ENCODE measurements at regions not wholly inside any gene's neighbourhood (a gene's known extent, or its start where the extent isn't known, plus 50 kb on each side); places are given as distances from the start of the nearest gene placed in this dataset.

GRCh38 chr3:117302428-117302827 lies 592.8 kb downstream of the TUSC7 start:
- TF ChIP-seq, protein P1, sequence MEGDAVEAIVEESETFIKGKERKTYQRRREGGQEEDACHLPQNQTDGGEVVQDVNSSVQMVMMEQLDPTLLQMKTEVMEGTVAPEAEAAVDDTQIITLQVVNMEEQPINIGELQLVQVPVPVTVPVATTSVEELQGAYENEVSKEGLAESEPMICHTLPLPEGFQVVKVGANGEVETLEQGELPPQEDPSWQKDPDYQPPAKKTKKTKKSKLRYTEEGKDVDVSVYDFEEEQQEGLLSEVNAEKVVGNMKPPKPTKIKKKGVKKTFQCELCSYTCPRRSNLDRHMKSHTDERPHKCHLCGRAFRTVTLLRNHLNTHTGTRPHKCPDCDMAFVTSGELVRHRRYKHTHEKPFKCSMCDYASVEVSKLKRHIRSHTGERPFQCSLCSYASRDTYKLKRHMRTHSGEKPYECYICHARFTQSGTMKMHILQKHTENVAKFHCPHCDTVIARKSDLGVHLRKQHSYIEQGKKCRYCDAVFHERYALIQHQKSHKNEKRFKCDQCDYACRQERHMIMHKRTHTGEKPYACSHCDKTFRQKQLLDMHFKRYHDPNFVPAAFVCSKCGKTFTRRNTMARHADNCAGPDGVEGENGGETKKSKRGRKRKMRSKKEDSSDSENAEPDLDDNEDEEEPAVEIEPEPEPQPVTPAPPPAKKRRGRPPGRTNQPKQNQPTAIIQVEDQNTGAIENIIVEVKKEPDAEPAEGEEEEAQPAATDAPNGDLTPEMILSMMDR (IDR thresholded peaks at IDR 0.05), result no peak
- TF ChIP-seq POLR2AphosphoS5 (IDR thresholded peaks at IDR 0.05) (no peak), POLR2A (IDR thresholded peaks at IDR 0.05) (no peak)
- Histone ChIP-seq H3K4me1 (replicated peaks) (no peaks in the 10 kb centered on the region), H3K36me3 (no peaks in the 10 kb centered on the region), H3K4me3 (no peak overlapping the region), H3K27me3 (replicated peaks; ENCODE audit: insufficient read depth) (no peaks in the 10 kb centered on the region), H3K9me3 (no peaks in the 10 kb centered on the region), H3K27ac (no peak overlapping the region)
- intact Hi-C loops (cut with DNase I), result no loop called here
- WGBS, result 36% methylated on average over 7 of the region's 7 CpGs
- peak; percentile 6 for DNase-seq (ENCODE audit: low spot score)

DNA sequence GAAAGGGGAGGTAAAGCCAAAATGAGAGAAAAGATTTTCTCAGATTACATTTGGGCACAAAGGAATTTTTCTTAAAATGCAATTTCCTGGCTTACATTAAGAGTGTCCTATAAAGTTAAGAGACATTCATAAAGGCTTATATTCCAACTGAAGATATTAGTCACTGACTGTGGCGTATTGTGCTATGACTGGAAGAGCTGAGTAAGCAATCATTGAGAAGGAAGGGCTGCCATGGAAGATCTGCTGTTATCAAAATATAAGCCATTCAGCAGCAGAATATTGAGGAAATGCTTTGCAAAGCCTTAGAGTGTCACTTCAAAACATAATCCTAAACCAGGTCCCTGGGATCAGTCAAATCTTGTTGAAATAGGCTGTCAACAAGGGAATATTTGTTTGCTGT lies 593.9 kb downstream of the TUSC7 start:
- H3K4me3 ChIP-seq, result no peak overlapping the region
- TF ChIP-seq, protein P1 (IDR thresholded peaks at IDR 0.05), result no peak
- TF ChIP-seq POLR2A (IDR thresholded peaks at IDR 0.05) (no peak), POLR2AphosphoS5 (IDR thresholded peaks at IDR 0.05) (no peak)
- intact Hi-C loops (cut with DNase I), result no loop called here
- H3K9me3 ChIP-seq, result no peaks in the 10 kb centered on the region
- no peaks in the 10 kb centered on the region for H3K27me3 ChIP-seq (replicated peaks; ENCODE audit: insufficient read depth)
- no peak for DNase-seq (ENCODE audit: low spot score)
- 76% methylated on average over 1 of the region's 1 CpG for WGBS
- no peaks in the 10 kb centered on the region for H3K4me1 ChIP-seq (replicated peaks)
- no peaks in the 10 kb centered on the region for H3K36me3 ChIP-seq
- H3K27ac ChIP-seq, result no peak overlapping the region

DNA sequence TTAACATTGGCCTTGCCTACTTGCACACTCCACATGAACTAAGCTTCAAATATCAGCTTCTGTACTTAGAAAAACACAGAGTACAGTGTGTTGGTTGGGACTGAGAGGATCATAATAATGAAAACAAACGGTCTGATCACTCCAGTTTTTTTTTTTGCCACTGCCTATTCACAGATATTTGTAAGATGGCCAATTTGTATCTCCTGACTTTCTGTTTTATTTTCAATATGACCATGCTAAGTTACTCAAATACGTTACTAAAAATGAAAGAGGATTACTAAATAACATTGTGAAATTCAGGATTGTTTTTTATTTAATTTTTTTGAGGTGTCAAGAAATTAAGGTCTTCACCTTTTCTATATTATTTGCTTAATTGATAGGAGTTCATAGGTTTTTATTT lies 595.1 kb downstream of the TUSC7 start:
- Histone ChIP-seq H3K27me3 (replicated peaks; ENCODE audit: insufficient read depth) (no peaks in the 10 kb centered on the region), H3K4me3 (no peak overlapping the region), H3K9me3 (no peaks in the 10 kb centered on the region), H3K36me3 (no peaks in the 10 kb centered on the region), H3K27ac (no peak overlapping the region), H3K4me1 (replicated peaks) (no peaks in the 10 kb centered on the region)
- WGBS, result 50% methylated on average over 2 of the region's 2 CpGs
- TF ChIP-seq, protein P1 (IDR thresholded peaks at IDR 0.05), result no peak
- TF ChIP-seq POLR2A (IDR thresholded peaks at IDR 0.05), result no peak
- TF ChIP-seq POLR2AphosphoS5 (IDR thresholded peaks at IDR 0.05), result no peak
- no peak for DNase-seq (ENCODE audit: low spot score)
- intact Hi-C loops (cut with DNase I), result no loop called here

- Histone ChIP-seq H3K36me3 (no peaks in the 10 kb centered on the region), H3K9me3 (no peaks in the 10 kb centered on the region), H3K27me3 (replicated peaks; ENCODE audit: insufficient read depth) (no peaks in the 10 kb centered on the region), H3K4me1 (replicated peaks) (no peaks in the 10 kb centered on the region), H3K4me3 (no peak overlapping the region), H3K27ac (no peak overlapping the region)
- intact Hi-C loops (cut with DNase I), result no loop called here
- WGBS, result 86% methylated on average over 1 of the region's 1 CpG
- TF ChIP-seq, protein P1 (IDR thresholded peaks at IDR 0.05), result no peak
- TF ChIP-seq POLR2AphosphoS5 (IDR thresholded peaks at IDR 0.05) (no peak), POLR2A (IDR thresholded peaks at IDR 0.05) (no peak)
- no peak for DNase-seq (ENCODE audit: low spot score)
Measured at GRCh38 chr3:117305681-117306080, 596.1 kb downstream of the TUSC7 start.

DNA sequence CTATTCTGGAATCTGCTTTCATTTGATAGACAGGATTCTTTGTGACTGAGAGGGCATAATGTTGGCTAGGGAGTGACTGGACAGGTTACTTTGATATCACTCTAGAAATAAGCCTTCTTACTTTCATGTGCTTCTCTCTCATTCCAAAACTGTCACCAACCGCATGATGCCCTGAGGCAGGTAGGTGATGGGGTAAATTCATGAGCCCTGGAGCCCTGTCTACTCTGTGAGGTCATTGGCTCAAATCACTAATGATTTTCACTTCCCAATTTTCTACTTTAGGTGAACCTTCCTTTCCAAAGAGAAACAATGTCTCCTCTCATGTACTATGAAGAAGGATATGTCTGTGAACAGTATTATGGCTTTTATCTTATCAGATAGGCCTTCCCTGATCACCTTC lies 596.7 kb downstream of the TUSC7 start:
- Histone ChIP-seq H3K27ac (no peak overlapping the region), H3K36me3 (no peaks in the 10 kb centered on the region), H3K4me3 (no peak overlapping the region), H3K27me3 (replicated peaks; ENCODE audit: insufficient read depth) (no peaks in the 10 kb centered on the region), H3K4me1 (replicated peaks) (no peaks in the 10 kb centered on the region), H3K9me3 (no peaks in the 10 kb centered on the region)
- TF ChIP-seq, protein P1 (IDR thresholded peaks at IDR 0.05), result no peak
- TF ChIP-seq POLR2A (IDR thresholded peaks at IDR 0.05) (no peak), POLR2AphosphoS5 (IDR thresholded peaks at IDR 0.05) (no peak)
- intact Hi-C loops (cut with DNase I), result no loop called here
- DNase-seq (ENCODE audit: low spot score), result no peak
- 96% methylated on average over 1 of the region's 1 CpG for WGBS

Data from prostate gland (tissue), 2 donors.